ENCODE measurements at regions not wholly inside any gene's neighbourhood (a gene's known extent, or its start where the extent isn't known, plus 50 kb on each side); places are given as distances from the start of the nearest gene placed in this dataset.

DNA sequence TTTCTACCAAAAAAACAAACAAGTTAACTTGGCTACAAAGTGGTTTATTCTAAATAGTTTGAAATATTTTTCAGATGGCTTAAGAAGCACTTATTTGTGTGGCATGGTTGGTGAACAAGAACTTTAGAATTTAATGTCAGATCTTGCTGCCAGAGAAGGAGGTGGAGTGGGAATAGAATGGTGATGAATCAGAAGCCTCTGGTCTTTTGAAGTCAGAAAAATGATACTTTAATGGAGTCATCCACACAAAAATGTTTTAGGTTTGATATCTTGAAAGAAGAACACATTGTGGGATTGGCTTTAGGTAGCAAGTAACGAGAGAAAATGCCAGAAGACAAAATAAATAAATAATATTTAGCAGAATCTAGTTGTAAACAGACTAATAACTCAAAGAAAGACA lies 243.1 kb upstream of the FANCL start:
- TF ChIP-seq SMC3 (IDR thresholded peaks at IDR 0.05) (no peak), RNF2 (IDR thresholded peaks at IDR 0.05; ENCODE audit: borderline replicate concordance, low read depth) (no peak), BHLHE40 (IDR thresholded peaks at IDR 0.05; ENCODE audit: low read depth, low read length) (no peak), CBX2 (IDR thresholded peaks at IDR 0.05; ENCODE audit: borderline replicate concordance, low read depth) (no peak), MYC (IDR thresholded peaks at IDR 0.05; ENCODE audit: borderline replicate concordance, low read length) (no peak), EP300 (IDR thresholded peaks at IDR 0.05) (no peak), NFE2L2 (conservative IDR thresholded peaks at IDR 0.05; ENCODE audit: low read length) (no peak)
- TF ChIP-seq, protein P1, sequence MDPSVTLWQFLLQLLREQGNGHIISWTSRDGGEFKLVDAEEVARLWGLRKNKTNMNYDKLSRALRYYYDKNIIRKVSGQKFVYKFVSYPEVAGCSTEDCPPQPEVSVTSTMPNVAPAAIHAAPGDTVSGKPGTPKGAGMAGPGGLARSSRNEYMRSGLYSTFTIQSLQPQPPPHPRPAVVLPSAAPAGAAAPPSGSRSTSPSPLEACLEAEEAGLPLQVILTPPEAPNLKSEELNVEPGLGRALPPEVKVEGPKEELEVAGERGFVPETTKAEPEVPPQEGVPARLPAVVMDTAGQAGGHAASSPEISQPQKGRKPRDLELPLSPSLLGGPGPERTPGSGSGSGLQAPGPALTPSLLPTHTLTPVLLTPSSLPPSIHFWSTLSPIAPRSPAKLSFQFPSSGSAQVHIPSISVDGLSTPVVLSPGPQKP (IDR thresholded peaks at IDR 0.05; ENCODE audit: low read depth, low read length), result no peak
- TF ChIP-seq, protein P2, sequence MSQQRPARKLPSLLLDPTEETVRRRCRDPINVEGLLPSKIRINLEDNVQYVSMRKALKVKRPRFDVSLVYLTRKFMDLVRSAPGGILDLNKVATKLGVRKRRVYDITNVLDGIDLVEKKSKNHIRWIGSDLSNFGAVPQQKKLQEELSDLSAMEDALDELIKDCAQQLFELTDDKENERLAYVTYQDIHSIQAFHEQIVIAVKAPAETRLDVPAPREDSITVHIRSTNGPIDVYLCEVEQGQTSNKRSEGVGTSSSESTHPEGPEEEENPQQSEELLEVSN (IDR thresholded peaks at IDR 0.05; ENCODE audit: borderline replicate concordance, low read depth), result no peak
- TF ChIP-seq, protein P3, sequence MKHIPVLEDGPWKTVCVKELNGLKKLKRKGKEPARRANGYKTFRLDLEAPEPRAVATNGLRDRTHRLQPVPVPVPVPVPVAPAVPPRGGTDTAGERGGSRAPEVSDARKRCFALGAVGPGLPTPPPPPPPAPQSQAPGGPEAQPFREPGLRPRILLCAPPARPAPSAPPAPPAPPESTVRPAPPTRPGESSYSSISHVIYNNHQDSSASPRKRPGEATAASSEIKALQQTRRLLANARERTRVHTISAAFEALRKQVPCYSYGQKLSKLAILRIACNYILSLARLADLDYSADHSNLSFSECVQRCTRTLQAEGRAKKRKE (CRISPR knock-in tag; IDR thresholded peaks at IDR 0.05; ENCODE audit: low read depth), result no peak
- TF ChIP-seq, protein P4, sequence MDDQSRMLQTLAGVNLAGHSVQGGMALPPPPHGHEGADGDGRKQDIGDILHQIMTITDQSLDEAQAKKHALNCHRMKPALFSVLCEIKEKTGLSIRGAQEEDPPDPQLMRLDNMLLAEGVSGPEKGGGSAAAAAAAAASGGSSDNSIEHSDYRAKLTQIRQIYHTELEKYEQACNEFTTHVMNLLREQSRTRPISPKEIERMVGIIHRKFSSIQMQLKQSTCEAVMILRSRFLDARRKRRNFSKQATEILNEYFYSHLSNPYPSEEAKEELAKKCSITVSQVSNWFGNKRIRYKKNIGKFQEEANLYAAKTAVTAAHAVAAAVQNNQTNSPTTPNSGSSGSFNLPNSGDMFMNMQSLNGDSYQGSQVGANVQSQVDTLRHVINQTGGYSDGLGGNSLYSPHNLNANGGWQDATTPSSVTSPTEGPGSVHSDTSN (IDR thresholded peaks at IDR 0.05), result no peak
- Histone ChIP-seq H3K4me1 (no peaks in the 10 kb centered on the region), H3K4me2 (no peak overlapping the region), H3K27ac (no peak overlapping the region), H3K4me3 (no peak overlapping the region), H3K9me3 (no peaks in the 10 kb centered on the region)
- 4% methylated on average over 1 of the region's 1 CpG for WGBS (ENCODE audit: missing lambda C conversion rate)
- POLR2A ChIA-PET, result no interaction called here
- ATAC-seq (no peak), DNase-seq (ENCODE audit: low read depth in 1 of 2, low spot score in 1 of 2) (no peak), FAIRE-seq (no peak)
- CTCF ChIA-PET, result no interaction called here

DNA sequence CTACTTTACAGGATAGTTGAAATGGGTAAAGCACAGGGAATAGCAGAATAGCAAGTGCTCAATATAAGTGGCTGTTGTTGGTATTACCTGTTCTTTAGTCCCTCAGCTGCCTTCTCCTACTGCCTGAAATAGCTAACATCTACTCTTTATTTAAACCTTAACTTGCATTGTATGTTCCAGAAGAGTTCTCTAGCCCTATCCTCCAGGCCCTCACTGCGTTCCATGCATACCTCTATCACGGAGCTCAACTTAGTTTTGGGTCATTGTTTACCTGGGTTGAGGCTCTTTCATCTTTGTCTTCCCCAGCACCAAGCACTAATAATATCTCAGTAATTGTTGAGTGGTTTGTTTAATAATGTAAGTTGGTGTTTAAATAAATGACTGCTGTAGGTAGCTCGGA lies 242.2 kb upstream of the FANCL start:
- ChIA-PET POLR2A (no interaction called here), CTCF (no interaction called here)
- no peaks in the 10 kb centered on the region for H3K4me1 ChIP-seq
- H3K4me3 ChIP-seq, result no peak overlapping the region
- FAIRE-seq (no peak), ATAC-seq (no peak), DNase-seq (ENCODE audit: low read depth in 1 of 2, low spot score in 1 of 2) (no peak)
- H3K27ac ChIP-seq, result no peak overlapping the region
- TF ChIP-seq KDM5A (IDR thresholded peaks at IDR 0.05) (no peak), JUN (IDR thresholded peaks at IDR 0.05) (no peak), MYC (IDR thresholded peaks at IDR 0.05; ENCODE audit: borderline replicate concordance, low read length) (no peak), HDAC2 (IDR thresholded peaks at IDR 0.05) (no peak), GATA3 (IDR thresholded peaks at IDR 0.05; ENCODE audit: borderline replicate concordance) (no peak), HOXB5 (CRISPR knock-in tag; IDR thresholded peaks at IDR 0.05) (no peak), HOXA7 (CRISPR knock-in tag; IDR thresholded peaks at IDR 0.05) (no peak), TFCP2L1 (CRISPR knock-in tag; IDR thresholded peaks at IDR 0.05) (no peak), JUNB (IDR thresholded peaks at IDR 0.05) (no peak)
- TF ChIP-seq, protein P5, sequence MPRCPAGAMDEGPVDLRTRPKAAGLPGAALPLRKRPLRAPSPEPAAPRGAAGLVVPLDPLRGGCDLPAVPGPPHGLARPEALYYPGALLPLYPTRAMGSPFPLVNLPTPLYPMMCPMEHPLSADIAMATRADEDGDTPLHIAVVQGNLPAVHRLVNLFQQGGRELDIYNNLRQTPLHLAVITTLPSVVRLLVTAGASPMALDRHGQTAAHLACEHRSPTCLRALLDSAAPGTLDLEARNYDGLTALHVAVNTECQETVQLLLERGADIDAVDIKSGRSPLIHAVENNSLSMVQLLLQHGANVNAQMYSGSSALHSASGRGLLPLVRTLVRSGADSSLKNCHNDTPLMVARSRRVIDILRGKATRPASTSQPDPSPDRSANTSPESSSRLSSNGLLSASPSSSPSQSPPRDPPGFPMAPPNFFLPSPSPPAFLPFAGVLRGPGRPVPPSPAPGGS (IDR thresholded peaks at IDR 0.05), result no peak
- H3K9me3 ChIP-seq, result no peaks in the 10 kb centered on the region
- H3K4me2 ChIP-seq, result no peak overlapping the region
- 54% methylated on average over 3 of the region's 3 CpGs for WGBS (ENCODE audit: missing lambda C conversion rate)

DNA sequence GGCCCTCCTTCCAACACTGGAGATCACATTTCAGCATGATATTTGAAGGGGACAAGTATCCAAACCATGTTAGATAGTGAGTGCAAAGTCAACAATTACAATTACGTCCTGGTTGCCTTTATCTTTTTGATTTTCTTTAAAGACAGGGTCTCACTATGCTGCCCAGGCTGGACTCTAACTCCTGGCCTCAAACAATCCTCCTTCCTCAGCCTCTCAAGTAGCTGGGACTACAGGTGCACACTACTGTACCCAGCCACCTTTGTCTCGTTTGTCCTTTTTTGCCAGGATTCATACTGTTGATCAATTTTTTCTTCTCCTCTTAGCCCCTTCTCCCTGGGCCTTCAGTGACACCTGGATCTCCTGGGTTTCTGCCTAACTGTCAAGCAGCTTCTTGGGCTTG lies 240.5 kb upstream of the FANCL start:
- Histone ChIP-seq H3K4me2 (no peak overlapping the region), H3K4me1 (no peaks in the 10 kb centered on the region), H3K4me3 (no peak overlapping the region), H3K9me3 (no peaks in the 10 kb centered on the region), H3K27ac (no peak overlapping the region)
- ChIA-PET CTCF (no interaction called here), POLR2A (no interaction called here)
- ATAC-seq (no peak), FAIRE-seq (no peak), DNase-seq (ENCODE audit: low read depth in 1 of 2, low spot score in 1 of 2) (no peak)
- no peak for TF ChIP-seq KDM5A (IDR thresholded peaks at IDR 0.05)
- TF ChIP-seq POLR2AphosphoS2 (conservative IDR thresholded peaks at IDR 0.05; ENCODE audit: low read length), result no peak
- no peak for TF ChIP-seq MAZ (IDR thresholded peaks at IDR 0.05; ENCODE audit: borderline replicate concordance, low read depth, low read length)
- TF ChIP-seq SREBF2 (IDR thresholded peaks at IDR 0.05), result no peak
- TF ChIP-seq RCOR1 (IDR thresholded peaks at IDR 0.05; ENCODE audit: low read depth, low read length), result no peak
- TF ChIP-seq SMC3 (IDR thresholded peaks at IDR 0.05), result no peak
- no peak for TF ChIP-seq EHMT2 (IDR thresholded peaks at IDR 0.05; ENCODE audit: low read depth)
- TF ChIP-seq GATA3 (IDR thresholded peaks at IDR 0.05; ENCODE audit: borderline replicate concordance), result no peak
- WGBS (ENCODE audit: missing lambda C conversion rate), result 26% methylated on average over 2 of the region's 2 CpGs

All from A549 (cell line).